ENCODE measurements at regions not wholly inside any gene's neighbourhood (a gene's known extent, or its start where the extent isn't known, plus 50 kb on each side); places are given as distances from the start of the nearest gene placed in this dataset.
"Not testable (repeated sequence)": the region's sequence is repeated elsewhere in the genome, so short reads cannot be mapped to it uniquely, and the experiment has no call there.

- no peak for DNase-seq (ENCODE audit: low read depth in 4 of 4, low spot score in 3 of 4)
Observed at GRCh38 chr11:127998421-127998820, 588.9 kb downstream of the ETS1 start.

GRCh38 chr11:127997594-127997993, 589.8 kb downstream of the ETS1 start:
- no peak for DNase-seq (ENCODE audit: low read depth in 4 of 4, low spot score in 3 of 4)

- DNase-seq (ENCODE audit: low read depth in 4 of 4, low spot score in 3 of 4) = no peak
Observed at GRCh38 chr11:127996825-127997224, 590.5 kb downstream of the ETS1 start.

- DNase-seq (ENCODE audit: low read depth in 4 of 4, low spot score in 3 of 4) = no peak
Observed at GRCh38 chr11:127995921-127996320, 591.4 kb downstream of the ETS1 start.

- DNase-seq (ENCODE audit: low read depth in 4 of 4, low spot score in 3 of 4) = no peak
Observed at GRCh38 chr11:127994736-127995135, 592.6 kb downstream of the ETS1 start.

- DNase-seq (ENCODE audit: low read depth in 4 of 4, low spot score in 3 of 4) = no peak
Observed at GRCh38 chr11:127993788-127994187, 593.6 kb downstream of the ETS1 start.

- DNase-seq (ENCODE audit: low read depth in 4 of 4, low spot score in 3 of 4) = no peak
Observed at GRCh38 chr11:127993281-127993680, 594.1 kb downstream of the ETS1 start.

GRCh38 chr11:127986073-127986472, 601.3 kb downstream of the ETS1 start:
- DNase-seq (ENCODE audit: low read depth in 4 of 4, low spot score in 3 of 4) = no peak

- no peak for DNase-seq (ENCODE audit: low read depth in 4 of 4, low spot score in 3 of 4)
Observed at GRCh38 chr11:127972816-127973215, 614.5 kb downstream of the ETS1 start.

- no peak for DNase-seq (ENCODE audit: low read depth in 4 of 4, low spot score in 3 of 4)
Observed at GRCh38 chr11:127971448-127971847, 615.9 kb downstream of the ETS1 start.

- no peak for DNase-seq (ENCODE audit: low read depth in 4 of 4, low spot score in 3 of 4)
Observed at GRCh38 chr11:127966821-127967220, 620.5 kb downstream of the ETS1 start.

GRCh38 chr11:127965939-127966668, 621.3 kb downstream of the ETS1 start:
- DNase-seq (ENCODE audit: low read depth in 4 of 4, low spot score in 3 of 4) = no peak

GRCh38 chr11:127962416-127962815, 624.9 kb downstream of the ETS1 start:
- no peak for DNase-seq (ENCODE audit: low read depth in 4 of 4, low spot score in 3 of 4)

GRCh38 chr11:127950162-127950561, 637.2 kb downstream of the ETS1 start:
- DNase-seq (ENCODE audit: low read depth in 4 of 4, low spot score in 3 of 4) = no peak

- DNase-seq (ENCODE audit: low read depth in 4 of 4, low spot score in 3 of 4) = no peak
Observed at GRCh38 chr11:127943763-127944162, 643.6 kb downstream of the ETS1 start.

GRCh38 chr11:127943152-127943551, 644.2 kb downstream of the ETS1 start:
- DNase-seq (ENCODE audit: low read depth in 4 of 4, low spot score in 3 of 4) = no peak

- not testable (repeated sequence) for DNase-seq (ENCODE audit: low read depth in 4 of 4, low spot score in 3 of 4)
Observed at GRCh38 chr11:127941554-127941953, 645.8 kb downstream of the ETS1 start.

GRCh38 chr11:127939000-127939399, 648.4 kb downstream of the ETS1 start:
- no peak for DNase-seq (ENCODE audit: low read depth in 4 of 4, low spot score in 3 of 4)

- DNase-seq (ENCODE audit: low read depth in 4 of 4, low spot score in 3 of 4) = no peak
Observed at GRCh38 chr11:127935081-127935480, 652.3 kb downstream of the ETS1 start.

- DNase-seq (ENCODE audit: low read depth in 4 of 4, low spot score in 3 of 4) = not testable (repeated sequence)
Observed at GRCh38 chr11:127933961-127934360, 653.4 kb downstream of the ETS1 start.

GRCh38 chr11:127931803-127932202, 655.6 kb downstream of the ETS1 start:
- no peak for DNase-seq (ENCODE audit: low read depth in 4 of 4, low spot score in 3 of 4)

GRCh38 chr11:127926721-127927120, 660.6 kb downstream of the ETS1 start:
- DNase-seq (ENCODE audit: low read depth in 4 of 4, low spot score in 3 of 4) = no peak

GRCh38 chr11:127925475-127925874, 661.9 kb downstream of the ETS1 start:
- no peak for DNase-seq (ENCODE audit: low read depth in 4 of 4, low spot score in 3 of 4)

Data from right renal pelvis (tissue), 4 donors.